Dedifferentiated amniotic fluid mesenchymal stem cell (primary cell): ENCODE measurements at regions not wholly inside any gene's neighbourhood (a gene's known extent, or its start where the extent isn't known, plus 50 kb on each side); places are given as distances from the start of the nearest gene placed in this dataset.
"Not testable (repeated sequence)": the region's sequence is repeated elsewhere in the genome, so short reads cannot be mapped to it uniquely, and the experiment has no call there.

Experiments
- DNase-seq: peaks from one replicate; pipeline ENCODE4 v3.0.0-alpha.2; 2016; ENCODE audit errors: extremely low spot score

GRCh38 chr10:44742248-44742647 is 168.9 kb upstream of the TMEM72 start:
- no peak for DNase-seq

GRCh38 chr10:44743535-44743934 is 167.6 kb upstream of the TMEM72 start:
- DNase-seq, result no peak

DNA sequence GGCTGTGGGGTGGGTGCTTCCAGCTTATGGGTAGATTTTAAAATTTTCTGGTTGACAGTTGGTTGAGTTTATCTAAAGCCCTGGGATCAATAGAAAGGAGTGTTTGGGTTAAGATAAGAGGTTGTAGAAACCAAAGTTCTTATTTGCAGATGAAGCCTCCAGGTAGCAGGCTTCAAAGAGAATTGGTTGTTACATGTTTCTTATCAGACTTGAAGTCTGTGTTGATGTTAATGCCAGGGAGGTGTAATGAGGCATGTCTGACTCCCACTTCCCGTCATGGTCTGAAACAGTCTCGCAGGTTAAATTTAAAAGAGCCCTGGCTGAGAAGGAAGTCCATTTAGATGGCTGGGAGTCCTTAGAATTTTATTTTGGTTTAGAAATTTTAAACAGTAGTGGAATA is 165.2 kb upstream of the TMEM72 start:
- DNase-seq, result no peak

- DNase-seq, result no peak
These were observed 163.5 kb upstream of the TMEM72 start for GRCh38 chr10:44747593-44748172.

DNA sequence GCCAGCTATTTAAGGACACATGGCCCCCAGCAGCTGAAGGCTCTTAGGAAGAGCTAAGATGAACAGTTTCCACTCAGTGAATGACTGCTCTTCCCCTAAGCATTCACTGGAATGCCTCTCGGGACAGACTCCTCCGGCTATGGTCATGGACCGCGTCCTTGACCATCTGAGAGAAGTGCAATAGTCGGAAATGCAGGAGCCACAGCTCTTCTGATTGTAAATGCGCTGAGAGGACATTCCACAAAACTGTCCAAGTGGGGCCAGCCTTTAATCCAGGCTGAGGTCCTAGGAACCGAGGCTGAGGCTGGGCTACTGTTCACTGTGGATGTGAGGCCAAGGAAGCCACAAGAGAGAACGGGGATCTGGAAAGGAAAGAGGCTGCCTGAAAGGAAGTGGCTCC is 162.0 kb upstream of the TMEM72 start:
- DNase-seq, result no peak

- peak; percentile 70 for DNase-seq
These were observed 158.4 kb upstream of the TMEM72 start for GRCh38 chr10:44752451-44753441.

DNA sequence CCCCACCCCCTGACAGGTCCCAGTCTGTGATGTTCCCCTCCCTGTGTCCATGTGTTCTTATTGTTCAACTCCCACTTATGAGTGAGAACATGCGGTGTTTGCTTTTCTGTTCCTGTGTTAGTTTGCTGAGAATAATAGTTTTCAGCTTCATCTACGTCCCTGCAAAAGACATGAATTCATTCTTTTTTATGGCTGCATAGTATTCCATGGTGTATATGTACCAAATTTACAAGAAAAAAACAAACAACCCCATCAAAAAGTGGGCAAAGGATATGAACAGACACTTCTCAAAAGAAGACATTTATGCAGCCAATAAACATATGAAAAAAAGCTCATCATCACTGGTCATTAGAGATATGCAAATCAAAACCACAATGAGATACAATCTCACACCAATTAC is 156.8 kb upstream of the TMEM72 start:
- not testable (repeated sequence) for DNase-seq

GRCh38 chr10:44755481-44755880 is 155.7 kb upstream of the TMEM72 start:
- DNase-seq, result no peak

DNA sequence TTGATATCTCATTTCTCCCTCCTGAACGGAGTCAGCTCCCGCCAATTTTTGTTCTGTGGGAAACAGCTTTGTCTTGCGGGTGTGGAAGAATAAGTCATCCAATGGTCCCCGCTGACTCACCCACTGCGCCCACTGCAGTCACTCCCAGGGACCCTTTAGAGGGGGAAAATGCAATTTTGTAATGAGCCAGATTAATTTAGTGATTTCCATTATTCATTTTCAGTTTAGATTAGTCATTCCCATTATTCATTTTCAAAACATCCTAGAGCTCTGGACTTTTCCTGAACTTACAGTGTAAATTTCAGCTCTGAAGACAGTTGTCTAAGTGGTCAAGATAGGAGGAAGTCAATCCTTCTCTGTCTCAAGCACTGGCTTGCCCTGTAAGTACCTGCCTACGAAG is 154.9 kb upstream of the TMEM72 start:
- DNase-seq, result no peak

DNA sequence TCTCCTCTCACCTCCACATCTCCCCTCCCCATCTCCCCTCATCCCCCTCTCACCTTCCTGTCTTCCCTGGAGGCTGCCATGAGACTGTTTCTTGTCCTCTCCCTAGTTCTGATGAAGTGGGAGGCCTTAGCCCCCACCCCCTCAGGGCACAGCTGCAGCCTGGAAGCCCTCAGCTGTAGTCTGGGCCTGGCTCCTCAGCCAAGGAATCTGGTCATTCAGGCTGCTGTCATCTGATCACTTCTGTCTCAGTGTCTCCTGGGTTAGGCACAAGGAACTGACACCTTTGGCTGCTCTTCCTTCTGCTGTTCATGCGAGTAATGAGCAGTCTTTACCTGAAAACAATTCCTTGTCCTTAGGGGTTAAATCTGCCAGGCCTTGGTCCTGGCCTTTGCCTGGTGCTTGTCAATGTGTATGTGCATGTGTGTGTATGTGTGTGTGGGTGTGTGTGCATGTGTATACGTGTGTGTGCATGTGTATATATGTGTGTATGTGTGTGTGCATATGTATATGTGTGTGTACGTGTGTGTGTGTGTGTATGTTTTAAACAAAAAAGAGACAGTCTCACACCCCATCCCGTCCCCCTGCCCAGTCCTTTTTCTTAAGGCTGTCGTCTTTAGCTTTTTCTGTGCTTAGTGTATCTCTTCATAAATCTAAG is 153.5 kb upstream of the TMEM72 start:
- DNase-seq, result no peak

DNA sequence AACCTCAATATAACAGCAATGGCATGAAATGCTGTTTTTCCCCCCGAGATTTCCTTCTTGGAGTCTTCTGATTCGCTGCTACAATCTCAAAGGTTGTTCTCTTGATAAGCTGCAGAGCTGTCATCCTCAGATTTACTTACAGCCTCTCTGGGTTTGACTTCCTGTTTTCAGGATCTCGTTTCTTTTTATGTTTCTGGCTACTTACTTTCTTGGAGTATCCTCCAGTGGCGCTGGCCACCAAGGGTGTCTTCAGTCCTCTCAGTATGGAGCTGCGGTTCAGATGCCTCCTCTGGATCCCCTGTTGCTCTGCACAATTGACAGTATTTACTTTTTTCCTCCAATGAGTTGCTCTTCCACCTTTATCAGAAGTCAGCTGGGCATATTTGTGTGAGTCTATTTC is 152.0 kb upstream of the TMEM72 start:
- no peak for DNase-seq

- no peak for DNase-seq
These were observed 150.6 kb upstream of the TMEM72 start for GRCh38 chr10:44760513-44760912.

DNA sequence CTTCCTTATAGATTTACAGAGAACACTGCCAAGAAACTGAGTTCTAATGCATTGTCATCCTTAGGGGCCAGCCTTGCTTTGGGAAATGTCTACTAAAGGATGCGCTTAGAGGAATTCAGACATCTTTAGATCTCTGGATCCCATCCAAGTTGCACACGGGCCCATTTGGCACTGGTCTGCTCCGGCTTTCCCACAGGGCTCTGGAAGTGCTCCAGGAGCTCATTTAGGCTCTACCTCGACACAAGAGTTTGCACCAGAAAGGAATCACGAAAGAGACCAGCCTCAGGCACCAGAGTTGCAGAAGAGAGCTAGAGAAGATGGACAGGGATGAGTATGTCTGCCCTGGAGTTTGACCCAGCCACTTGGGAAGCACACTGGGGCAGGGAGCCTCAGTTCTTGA is 150.1 kb upstream of the TMEM72 start:
- DNase-seq, result no peak

GRCh38 chr10:44763331-44763730 is 147.8 kb upstream of the TMEM72 start:
- DNase-seq, result no peak

DNA sequence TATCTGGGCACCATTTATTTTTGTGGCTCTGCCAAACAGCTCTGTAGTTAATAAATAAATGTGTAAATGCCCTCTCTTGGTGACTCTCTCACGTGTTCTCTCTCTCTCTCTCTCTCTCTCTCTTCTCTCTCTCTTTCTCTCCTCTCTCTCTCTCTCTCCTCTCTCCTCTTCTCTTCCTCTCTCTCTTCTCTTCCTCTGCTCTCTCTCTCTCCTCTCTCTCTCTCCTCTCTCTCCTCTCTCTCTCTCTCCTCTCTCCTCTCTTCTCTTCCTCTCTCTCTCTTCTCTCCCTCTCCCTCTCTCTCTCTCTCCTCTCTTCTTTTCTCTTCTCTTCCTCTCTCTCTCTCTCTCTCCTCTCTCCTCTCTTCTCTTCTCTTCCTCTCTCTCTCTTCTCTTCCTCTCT is 145.8 kb upstream of the TMEM72 start:
- no peak for DNase-seq

- no peak for DNase-seq
These were observed 144.5 kb upstream of the TMEM72 start for GRCh38 chr10:44766631-44767030.

DNA sequence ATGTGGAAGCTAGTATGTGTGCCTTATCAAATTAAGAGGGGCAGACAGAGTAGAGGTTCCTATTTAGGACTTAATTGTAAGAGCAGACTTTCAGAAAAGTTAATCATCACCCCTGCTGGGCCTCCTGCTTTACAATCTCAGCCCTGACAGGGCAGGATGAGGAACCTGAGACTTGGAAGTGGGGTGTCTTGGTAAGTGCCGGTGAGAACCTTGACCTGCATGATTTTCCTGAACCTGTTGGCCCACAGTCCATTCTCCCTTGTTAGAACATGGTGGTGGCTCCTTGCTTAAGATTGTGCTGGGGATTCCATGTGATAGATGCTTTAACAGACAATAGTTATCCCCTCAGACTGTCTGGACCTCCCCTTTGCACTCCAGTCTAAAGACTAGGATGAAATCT is 141.7 kb upstream of the TMEM72 start:
- DNase-seq, result no peak

- no peak for DNase-seq
These were observed 139.7 kb upstream of the TMEM72 start for GRCh38 chr10:44771233-44771995.

DNA sequence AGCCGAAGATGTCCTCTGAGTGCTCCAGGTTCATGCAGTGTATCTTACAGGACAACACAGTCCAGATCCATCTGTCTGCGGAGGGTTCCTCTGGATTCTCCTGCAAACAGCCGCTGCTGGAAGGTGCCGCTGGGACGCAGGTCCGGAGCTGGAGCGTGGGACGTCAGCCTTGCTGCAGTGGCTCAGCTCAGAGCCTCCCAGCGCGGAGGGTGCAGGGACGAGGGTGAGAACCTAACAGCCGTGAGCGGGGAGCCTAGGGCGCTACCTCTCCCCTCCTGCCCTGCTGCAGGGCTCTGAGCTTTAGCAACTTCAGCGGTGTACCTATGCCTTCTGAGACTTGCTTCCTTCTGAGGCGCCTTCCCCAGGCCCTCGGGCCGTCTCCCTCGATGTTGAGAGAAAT is 137.6 kb upstream of the TMEM72 start:
- DNase-seq, result no peak

GRCh38 chr10:44774676-44775401 is 136.3 kb upstream of the TMEM72 start:
- DNase-seq, result no peak

DNA sequence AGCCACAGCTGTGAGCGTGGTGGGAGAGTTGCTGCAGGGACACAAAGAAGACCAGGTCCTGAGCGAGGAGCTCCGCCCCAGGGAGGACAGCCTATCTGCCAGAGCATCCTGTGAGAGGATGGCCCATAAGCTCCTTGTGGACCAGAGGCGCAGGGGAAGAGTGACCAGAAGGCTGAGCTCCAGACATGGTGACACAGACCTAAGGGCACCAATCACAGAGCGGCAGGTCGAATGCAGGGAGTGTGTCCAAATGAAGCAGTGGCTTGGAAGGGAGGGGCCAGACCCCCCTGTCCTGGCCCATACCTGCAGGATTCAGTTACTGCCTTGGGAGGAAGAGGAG is 135.8 kb upstream of the TMEM72 start:
- DNase-seq, result no peak

DNA sequence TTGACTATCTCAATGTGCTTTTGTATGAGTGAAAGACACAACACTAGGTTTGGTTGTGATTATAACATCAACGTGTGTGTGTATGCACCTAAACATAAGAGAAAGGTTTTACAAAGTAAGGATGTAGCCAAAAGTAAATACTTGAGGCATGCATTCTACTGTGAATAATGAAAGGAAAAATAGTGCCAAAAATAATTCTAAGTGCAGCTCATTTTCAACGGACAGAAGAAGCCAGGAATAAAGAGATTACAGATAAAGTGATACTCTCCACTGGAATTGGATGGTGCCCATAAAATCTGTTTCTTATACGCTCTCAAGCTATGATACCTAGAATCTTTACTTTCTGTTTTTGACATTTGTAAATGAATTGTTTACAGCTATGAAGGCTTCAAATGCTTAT is 135.0 kb upstream of the TMEM72 start:
- DNase-seq, result no peak
